Caco-2 (cell line): ENCODE measurements at regions not wholly inside any gene's neighbourhood (a gene's known extent, or its start where the extent isn't known, plus 50 kb on each side); places are given as distances from the start of the nearest gene placed in this dataset.

Experiments used
- BruUV-seq: library from RNA; stranded (reverse); fragments of 400-500 nt; replicated peaks from 2 replicates; lab custom pipeline; 2021; lab: Mats Ljungman, UMichigan
- CTCF ChIA-PET: fragments of 300-600 bp; sonication (Branson Sonifier 250); formaldehyde crosslinking; loops from one replicate; lab custom pipeline; 2022; ENCODE audit warnings: antibody characterized with exemption; lab: Charles Lee
- POLR2A ChIA-PET: fragments of 300-600 bp; sonication (Branson Sonifier 250); formaldehyde crosslinking; loops from one replicate; lab custom pipeline; 2022; ENCODE audit warnings: antibody characterized with exemption; lab: Charles Lee
- DNase-seq, 2 experiments: peaks; one replicate each; pipeline versions ENCODE4 v3.0.0 to v3.0.0-alpha.2; 2020 to 2022
- H3K27me3 ChIP-seq: replicated peaks from 2 replicates; pipeline ENCODE4 v1.6.0; 2011; ENCODE audit warnings: low read length; ENCODE audit not compliant: control insufficient read depth, insufficient read depth
- H3K36me3 ChIP-seq: 2 replicates; pipeline ENCODE4 v1.5.1; 2011; ENCODE audit warnings: low read length; ENCODE audit not compliant: control insufficient read depth, insufficient read depth
- H3K4me1 ChIP-seq: fragments of 250-450 bp; sonication (Bioruptor Pico); 2 replicates; pipeline ENCODE4 v1.5.1; 2020; ENCODE audit warnings: mild to moderate bottlenecking
- H3K4me3 ChIP-seq: 2 replicates; pipeline ENCODE4 v1.5.1; 2011; ENCODE audit warnings: low read depth, mild to moderate bottlenecking, control low read depth, low read length
- H3K9me3 ChIP-seq: fragments of 250-450 bp; sonication (Bioruptor Pico); 2 replicates; pipeline ENCODE4 v1.5.1; 2020; ENCODE audit warnings: mild to moderate bottlenecking, moderate library complexity
- H3K27ac Mint-ChIP-seq: one replicate; pipeline ENCODE4 v1.8.0; 2022; ENCODE audit warnings: mixed read lengths; ENCODE audit not compliant: unreplicated experiment
- H3K27me3 Mint-ChIP-seq: one replicate; pipeline ENCODE4 v1.8.0; 2022; ENCODE audit warnings: mixed read lengths; ENCODE audit not compliant: insufficient read depth, unreplicated experiment
- H3K36me3 Mint-ChIP-seq: one replicate; pipeline ENCODE4 v1.8.0; 2022; ENCODE audit warnings: mild to moderate bottlenecking, mixed read lengths; ENCODE audit not compliant: insufficient read depth, unreplicated experiment
- H3K4me1 Mint-ChIP-seq: one replicate; pipeline ENCODE4 v1.8.0; 2022; ENCODE audit warnings: low read depth, mixed read lengths; ENCODE audit not compliant: unreplicated experiment
- H3K4me3 Mint-ChIP-seq: one replicate; pipeline ENCODE4 v1.8.0; 2022; ENCODE audit warnings: mild to moderate bottlenecking, moderate library complexity, mixed read lengths; ENCODE audit not compliant: unreplicated experiment
- H3K9me3 Mint-ChIP-seq: one replicate; pipeline ENCODE4 v1.8.0; 2022; ENCODE audit warnings: mixed read lengths; ENCODE audit not compliant: unreplicated experiment
- intact Hi-C: fragments of 100-400 bp; cut with micrococcal nuclease; formaldehyde crosslinking; loops from one replicate; pipeline ENCODE4 v1.10.0; 2022; ENCODE audit not compliant: unreplicated experiment
- TF ChIP-seq, protein P1 (sequence below), 2 experiments: fragments of 200-600 bp in 1 of 2; IDR thresholded peaks; 1 replicate in 1 of 2; 2 replicates in 1 of 2; pipeline versions ENCODE4 v1.5.1 to v1.8.0; 2011 to 2022; ENCODE audit warnings: antibody characterized with exemption in 1 of 2, control low read depth in 1 of 2, inconsistent platforms in 1 of 2, low read depth in 1 of 2, low read length in 1 of 2, mild to moderate bottlenecking in 1 of 2, moderate library complexity in 1 of 2; ENCODE audit not compliant: insufficient read depth in 1 of 2, severe bottlenecking in 1 of 2, unreplicated experiment in 1 of 2

DNA sequence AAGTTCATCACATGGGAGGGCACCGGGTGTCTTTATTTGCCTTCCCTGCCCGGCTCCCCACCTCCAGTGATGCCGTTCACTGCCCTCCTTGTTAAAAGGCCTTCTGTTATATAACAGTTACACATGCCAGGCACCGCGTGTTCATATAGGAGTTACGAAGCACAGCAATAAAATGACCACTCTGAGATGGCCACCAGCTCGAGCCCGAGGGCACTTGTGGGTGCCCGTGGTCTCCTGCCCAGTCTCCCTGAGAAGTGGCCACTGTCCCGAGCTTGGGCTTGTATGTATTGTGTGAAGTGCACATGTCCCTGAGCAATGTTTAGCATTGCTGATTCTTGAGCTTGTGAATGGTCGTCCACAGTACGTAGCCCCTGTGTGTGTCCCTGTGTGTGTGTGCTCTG lies 355.6 kb downstream of the SEC14L1 start:
- Mint-ChIP-seq H3K9me3 (no peaks in the 10 kb centered on the region), H3K27me3 (no peaks in the 10 kb centered on the region), H3K27ac (no peak overlapping the region), H3K4me3 (no peak overlapping the region), H3K4me1 (peaks cover 7% of the 10 kb centered on the region), H3K36me3 (peaks cover 89% of the 10 kb centered on the region)
- TF ChIP-seq, protein P1, sequence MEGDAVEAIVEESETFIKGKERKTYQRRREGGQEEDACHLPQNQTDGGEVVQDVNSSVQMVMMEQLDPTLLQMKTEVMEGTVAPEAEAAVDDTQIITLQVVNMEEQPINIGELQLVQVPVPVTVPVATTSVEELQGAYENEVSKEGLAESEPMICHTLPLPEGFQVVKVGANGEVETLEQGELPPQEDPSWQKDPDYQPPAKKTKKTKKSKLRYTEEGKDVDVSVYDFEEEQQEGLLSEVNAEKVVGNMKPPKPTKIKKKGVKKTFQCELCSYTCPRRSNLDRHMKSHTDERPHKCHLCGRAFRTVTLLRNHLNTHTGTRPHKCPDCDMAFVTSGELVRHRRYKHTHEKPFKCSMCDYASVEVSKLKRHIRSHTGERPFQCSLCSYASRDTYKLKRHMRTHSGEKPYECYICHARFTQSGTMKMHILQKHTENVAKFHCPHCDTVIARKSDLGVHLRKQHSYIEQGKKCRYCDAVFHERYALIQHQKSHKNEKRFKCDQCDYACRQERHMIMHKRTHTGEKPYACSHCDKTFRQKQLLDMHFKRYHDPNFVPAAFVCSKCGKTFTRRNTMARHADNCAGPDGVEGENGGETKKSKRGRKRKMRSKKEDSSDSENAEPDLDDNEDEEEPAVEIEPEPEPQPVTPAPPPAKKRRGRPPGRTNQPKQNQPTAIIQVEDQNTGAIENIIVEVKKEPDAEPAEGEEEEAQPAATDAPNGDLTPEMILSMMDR (IDR thresholded peaks at IDR 0.05; ENCODE audit: insufficient read depth in 1 of 2, low read depth in 1 of 2, low read length in 1 of 2, severe bottlenecking in 1 of 2, unreplicated experiment in 1 of 2), result no peak
- POLR2A ChIA-PET, result no interaction called here
- no peak overlapping the region for H3K4me3 ChIP-seq
- CTCF ChIA-PET, result interaction anchor here (1.1 to 4.5 kb wide), 2 partner anchors 56 to 66 kb away, joined by 3 to 36 read pairs; no protein-coding TSS in a partner anchor
- no peaks in the 10 kb centered on the region for H3K4me1 ChIP-seq
- no peaks in the 10 kb centered on the region for H3K9me3 ChIP-seq
- peaks cover 3% of the 10 kb centered on the region for H3K36me3 ChIP-seq
- no TSS peak for BruUV-seq
- DNase-seq, result peak in 1 of 2 experiments; percentile 9
- H3K27me3 ChIP-seq, result no peaks in the 10 kb centered on the region
- intact Hi-C loops, result loop anchor here (10.0 kb wide), 1 partner anchor 242 kb away; no protein-coding TSS in a partner anchor

- intact Hi-C loops, result loop anchor here (10.0 kb wide), 1 partner anchor 242 kb away; no protein-coding TSS in a partner anchor
- ChIA-PET CTCF (interaction anchor here (1.1 kb wide), 1 partner anchor 56 kb away, joined by 3 read pairs; no protein-coding TSS in a partner anchor), POLR2A (no interaction called here)
- Histone ChIP-seq H3K27me3 (no peaks in the 10 kb centered on the region), H3K36me3 (peaks cover 1% of the 10 kb centered on the region), H3K4me3 (no peak overlapping the region), H3K9me3 (no peaks in the 10 kb centered on the region), H3K4me1 (no peaks in the 10 kb centered on the region)
- Mint-ChIP-seq H3K9me3 (no peaks in the 10 kb centered on the region), H3K4me1 (peaks cover 7% of the 10 kb centered on the region), H3K27me3 (no peaks in the 10 kb centered on the region), H3K4me3 (no peak overlapping the region), H3K36me3 (peaks cover 91% of the 10 kb centered on the region), H3K27ac (no peak overlapping the region)
- TF ChIP-seq, protein P1 (IDR thresholded peaks at IDR 0.05; ENCODE audit: insufficient read depth in 1 of 2, low read depth in 1 of 2, low read length in 1 of 2, severe bottlenecking in 1 of 2, unreplicated experiment in 1 of 2), result no peak
- peak in 1 of 2 experiments; percentile 22 for DNase-seq
- no TSS peak for BruUV-seq
These were observed 356.2 kb downstream of the SEC14L1 start for GRCh38 chr17:77496831-77497577.

DNA sequence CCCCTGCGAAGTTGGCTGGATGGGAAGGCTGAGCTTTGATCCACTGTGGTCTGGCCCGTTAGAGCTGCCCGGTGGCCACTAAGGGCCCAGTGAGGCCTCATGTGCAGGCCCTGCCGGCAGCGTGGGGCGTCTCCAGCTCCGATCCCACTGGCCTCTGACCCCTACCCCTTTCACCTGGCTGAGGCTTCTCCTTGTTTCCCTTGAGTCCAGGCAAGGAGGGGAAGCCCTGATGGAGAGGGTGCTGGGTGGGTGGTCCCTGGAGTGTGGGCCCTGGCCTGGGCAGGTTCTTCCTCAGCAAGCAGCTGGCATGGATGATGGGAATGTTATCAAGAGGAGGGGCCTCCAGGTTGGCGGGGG lies 356.8 kb downstream of the SEC14L1 start:
- ChIA-PET CTCF (no interaction called here), POLR2A (no interaction called here)
- H3K9me3 ChIP-seq, result no peaks in the 10 kb centered on the region
- H3K36me3 ChIP-seq, result peaks cover 1% of the 10 kb centered on the region
- Mint-ChIP-seq H3K27ac (no peak overlapping the region), H3K4me3 (no peak overlapping the region), H3K9me3 (no peaks in the 10 kb centered on the region), H3K4me1 (peaks cover 7% of the 10 kb centered on the region), H3K36me3 (peaks cover 92% of the 10 kb centered on the region), H3K27me3 (no peaks in the 10 kb centered on the region)
- no peaks in the 10 kb centered on the region for H3K4me1 ChIP-seq
- no TSS peak for BruUV-seq
- no peak overlapping the region for H3K4me3 ChIP-seq
- DNase-seq, result peak in 1 of 2 experiments; percentile 21
- TF ChIP-seq, protein P1 (IDR thresholded peaks at IDR 0.05; ENCODE audit: insufficient read depth in 1 of 2, low read depth in 1 of 2, low read length in 1 of 2, severe bottlenecking in 1 of 2, unreplicated experiment in 1 of 2), result no peak
- no peaks in the 10 kb centered on the region for H3K27me3 ChIP-seq
- intact Hi-C loops, result loop anchor here (10.0 kb wide), 1 partner anchor 243 kb away; no protein-coding TSS in a partner anchor
